Astrocyte of the cerebellum (primary cell): ENCODE measurements at regions not wholly inside any gene's neighbourhood (a gene's known extent, or its start where the extent isn't known, plus 50 kb on each side); places are given as distances from the start of the nearest gene placed in this dataset.

Source experiments
- DNase-seq: peaks from one replicate; pipeline ENCODE4 v3.0.0-alpha.2; 2011; ENCODE audit warnings: low read depth
- H3K4me3 ChIP-seq: 2 replicates; pipeline ENCODE4 v1.5.1; 2011; ENCODE audit warnings: mild to moderate bottlenecking, low read depth, low read length, moderate library complexity
- in situ Hi-C: cut with HindIII; loops from 2 replicates; pipeline ENCODE4 v1.10.0; 2017; ENCODE audit warnings: low sequenced_read_pairs
- TF ChIP-seq, protein P1 (sequence below): IDR thresholded peaks from 2 replicates; pipeline ENCODE4 v1.5.1; 2012; ENCODE audit warnings: low read length, low read depth, moderate library complexity, mild to moderate bottlenecking; ENCODE audit errors: missing control alignments

GRCh38 chr1:191866155-191866554, 292.1 kb upstream of the RGS18 start:
- DNase-seq: no peak
- in situ Hi-C loops: no loop called here
- no peak overlapping the region for H3K4me3 ChIP-seq
- TF ChIP-seq, protein P1, sequence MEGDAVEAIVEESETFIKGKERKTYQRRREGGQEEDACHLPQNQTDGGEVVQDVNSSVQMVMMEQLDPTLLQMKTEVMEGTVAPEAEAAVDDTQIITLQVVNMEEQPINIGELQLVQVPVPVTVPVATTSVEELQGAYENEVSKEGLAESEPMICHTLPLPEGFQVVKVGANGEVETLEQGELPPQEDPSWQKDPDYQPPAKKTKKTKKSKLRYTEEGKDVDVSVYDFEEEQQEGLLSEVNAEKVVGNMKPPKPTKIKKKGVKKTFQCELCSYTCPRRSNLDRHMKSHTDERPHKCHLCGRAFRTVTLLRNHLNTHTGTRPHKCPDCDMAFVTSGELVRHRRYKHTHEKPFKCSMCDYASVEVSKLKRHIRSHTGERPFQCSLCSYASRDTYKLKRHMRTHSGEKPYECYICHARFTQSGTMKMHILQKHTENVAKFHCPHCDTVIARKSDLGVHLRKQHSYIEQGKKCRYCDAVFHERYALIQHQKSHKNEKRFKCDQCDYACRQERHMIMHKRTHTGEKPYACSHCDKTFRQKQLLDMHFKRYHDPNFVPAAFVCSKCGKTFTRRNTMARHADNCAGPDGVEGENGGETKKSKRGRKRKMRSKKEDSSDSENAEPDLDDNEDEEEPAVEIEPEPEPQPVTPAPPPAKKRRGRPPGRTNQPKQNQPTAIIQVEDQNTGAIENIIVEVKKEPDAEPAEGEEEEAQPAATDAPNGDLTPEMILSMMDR: no peak

DNA sequence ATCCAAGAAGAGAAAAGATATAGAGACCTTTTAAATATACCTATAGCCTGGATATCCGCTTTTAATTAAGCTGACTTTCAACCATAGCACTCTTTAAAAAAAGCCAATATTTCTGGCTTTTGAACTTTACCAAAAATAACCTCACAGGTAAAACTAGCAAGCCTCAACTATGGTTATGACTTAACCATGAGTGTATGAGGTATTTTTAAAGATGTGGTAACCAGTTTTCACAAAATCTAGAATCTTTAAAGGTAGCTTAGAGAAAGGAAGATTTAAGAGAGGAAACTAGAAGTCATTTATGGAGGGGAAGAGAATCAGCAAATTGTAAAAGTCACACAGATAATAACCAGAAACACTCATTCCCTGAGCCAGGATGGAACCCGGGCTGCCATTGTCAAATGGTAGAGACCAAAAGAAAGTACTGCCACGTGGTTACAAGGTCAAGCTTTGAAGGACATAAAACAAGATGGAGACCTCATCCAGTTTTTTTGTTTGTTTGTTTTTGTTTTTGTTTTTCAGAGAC, 288.4 kb upstream of the RGS18 start:
- TF ChIP-seq, protein P1: no peak
- in situ Hi-C loops: no loop called here
- H3K4me3 ChIP-seq: no peak overlapping the region
- DNase-seq: no peak

- H3K4me3 ChIP-seq: no peak overlapping the region
- DNase-seq: no peak
- TF ChIP-seq, protein P1: no peak
- in situ Hi-C loops: no loop called here
Observed at GRCh38 chr1:191870490-191870889, 287.8 kb upstream of the RGS18 start.

DNA sequence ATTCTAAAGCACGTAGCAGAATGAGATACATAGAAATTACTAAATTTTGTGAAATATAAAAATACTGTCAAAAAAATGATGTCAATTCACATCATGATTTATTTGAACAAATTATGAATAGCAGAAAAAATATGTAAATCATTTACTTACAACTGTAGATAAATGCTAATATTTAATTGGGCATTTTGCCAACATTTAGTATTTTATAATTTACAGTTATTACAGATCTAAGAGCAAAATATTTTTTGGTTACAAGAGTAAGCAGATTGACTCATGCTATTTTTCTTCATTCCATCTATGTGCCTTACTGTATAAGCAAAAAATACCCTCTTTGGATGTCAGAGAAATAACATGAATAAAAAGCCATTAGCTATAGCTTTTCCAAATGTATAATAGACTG, 282.3 kb upstream of the RGS18 start:
- in situ Hi-C loops: no loop called here
- no peak overlapping the region for H3K4me3 ChIP-seq
- DNase-seq: no peak
- TF ChIP-seq, protein P1: no peak

- H3K4me3 ChIP-seq: no peak overlapping the region
- DNase-seq: no peak
- TF ChIP-seq, protein P1: no peak
- in situ Hi-C loops: no loop called here
Observed at GRCh38 chr1:191876631-191877030, 281.6 kb upstream of the RGS18 start.

DNA sequence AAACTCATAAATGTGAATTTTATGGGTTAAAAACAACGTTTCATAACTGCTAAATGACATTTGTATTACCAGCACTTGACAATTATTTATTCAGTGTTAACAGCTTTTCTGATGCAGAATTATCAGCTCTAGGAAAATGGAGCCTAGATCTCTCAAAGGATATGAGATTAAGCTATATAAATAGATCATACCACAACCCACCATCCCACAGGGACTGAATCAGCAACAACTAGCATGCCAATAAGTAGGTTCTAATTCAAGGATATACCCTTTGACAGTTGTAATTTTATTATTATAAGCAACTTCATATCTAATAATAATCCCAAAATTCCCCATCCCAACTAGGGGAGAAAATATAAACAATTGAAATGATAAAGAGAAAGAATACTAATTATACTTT, 275.4 kb upstream of the RGS18 start:
- no peak for DNase-seq
- H3K4me3 ChIP-seq: no peak overlapping the region
- in situ Hi-C loops: no loop called here
- TF ChIP-seq, protein P1: no peak

GRCh38 chr1:191886977-191887376, 271.3 kb upstream of the RGS18 start:
- in situ Hi-C loops: no loop called here
- no peak overlapping the region for H3K4me3 ChIP-seq
- DNase-seq: no peak
- TF ChIP-seq, protein P1: no peak
